PC-9 (cell line): ENCODE measurements at regions not wholly inside any gene's neighbourhood (a gene's known extent, or its start where the extent isn't known, plus 50 kb on each side); places are given as distances from the start of the nearest gene placed in this dataset.

Source experiments
- EZH2 ChIP-seq: fragments of 200-600 bp; sonication (generic); IDR thresholded peaks from 2 replicates; pipeline ENCODE4 v1.8.0; 2017; ENCODE audit warnings: antibody characterized with exemption, low read depth
- TF ChIP-seq, protein P1 (sequence below): fragments of 200-600 bp; sonication (generic); conservative IDR thresholded peaks from 2 replicates; pipeline ENCODE4 v1.6.1; 2017; ENCODE audit warnings: mixed run types, antibody characterized with exemption, mild to moderate bottlenecking, moderate library complexity

- TF ChIP-seq, protein P1, sequence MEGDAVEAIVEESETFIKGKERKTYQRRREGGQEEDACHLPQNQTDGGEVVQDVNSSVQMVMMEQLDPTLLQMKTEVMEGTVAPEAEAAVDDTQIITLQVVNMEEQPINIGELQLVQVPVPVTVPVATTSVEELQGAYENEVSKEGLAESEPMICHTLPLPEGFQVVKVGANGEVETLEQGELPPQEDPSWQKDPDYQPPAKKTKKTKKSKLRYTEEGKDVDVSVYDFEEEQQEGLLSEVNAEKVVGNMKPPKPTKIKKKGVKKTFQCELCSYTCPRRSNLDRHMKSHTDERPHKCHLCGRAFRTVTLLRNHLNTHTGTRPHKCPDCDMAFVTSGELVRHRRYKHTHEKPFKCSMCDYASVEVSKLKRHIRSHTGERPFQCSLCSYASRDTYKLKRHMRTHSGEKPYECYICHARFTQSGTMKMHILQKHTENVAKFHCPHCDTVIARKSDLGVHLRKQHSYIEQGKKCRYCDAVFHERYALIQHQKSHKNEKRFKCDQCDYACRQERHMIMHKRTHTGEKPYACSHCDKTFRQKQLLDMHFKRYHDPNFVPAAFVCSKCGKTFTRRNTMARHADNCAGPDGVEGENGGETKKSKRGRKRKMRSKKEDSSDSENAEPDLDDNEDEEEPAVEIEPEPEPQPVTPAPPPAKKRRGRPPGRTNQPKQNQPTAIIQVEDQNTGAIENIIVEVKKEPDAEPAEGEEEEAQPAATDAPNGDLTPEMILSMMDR, result no peak
- TF ChIP-seq EZH2, result no peak
These were observed 91.4 kb downstream of the TMEM167A start for GRCh38 chr5:82985763-82986162.
